EL (cell line): ENCODE measurements at regions not wholly inside any gene's neighbourhood (a gene's known extent, or its start where the extent isn't known, plus 50 kb on each side); places are given as distances from the start of the nearest gene placed in this dataset.
"Not testable (repeated sequence)": the region's sequence is repeated elsewhere in the genome, so short reads cannot be mapped to it uniquely, and the experiment has no call there.

Experiments
- DNase-seq: peaks from one replicate; pipeline ENCODE4 v3.0.0-alpha.2; 2016

- no peak for DNase-seq
Measured at GRCh38 chr6:139961190-139961589, 586.7 kb upstream of the CITED2 start.

GRCh38 chr6:139960671-139961070 lies 586.2 kb upstream of the CITED2 start:
- no peak for DNase-seq

- DNase-seq = no peak
Measured at GRCh38 chr6:139955366-139956155, 581.1 kb upstream of the CITED2 start.

DNA sequence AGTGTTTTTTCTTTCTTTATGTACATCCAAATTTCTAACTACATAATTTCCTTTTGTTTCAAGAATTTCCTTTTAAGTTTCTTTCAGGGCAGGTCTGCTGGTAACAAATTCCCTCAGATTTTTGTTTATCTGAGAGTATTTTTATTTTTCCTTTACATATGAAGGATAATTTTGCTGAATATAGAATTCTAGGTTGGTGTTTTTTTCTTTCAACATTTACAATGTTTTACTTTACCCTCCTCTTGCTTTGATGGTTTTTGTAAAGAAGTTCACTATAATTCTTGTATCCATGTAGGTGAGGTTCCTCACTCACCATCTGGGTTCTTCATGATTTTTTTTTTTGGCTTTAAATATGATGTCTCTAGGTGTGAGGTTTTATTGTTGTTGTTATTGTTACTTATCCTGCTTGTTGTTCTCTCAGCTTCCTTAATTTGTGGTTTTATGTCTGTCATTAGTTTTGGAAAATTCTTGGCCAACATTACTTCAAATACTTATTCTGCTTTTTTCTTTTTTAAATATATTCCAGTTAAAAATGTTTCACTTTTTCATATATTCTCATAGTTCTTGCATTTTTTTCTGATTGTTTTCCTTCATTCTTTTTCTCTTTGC lies 580.1 kb upstream of the CITED2 start:
- DNase-seq = no peak

DNA sequence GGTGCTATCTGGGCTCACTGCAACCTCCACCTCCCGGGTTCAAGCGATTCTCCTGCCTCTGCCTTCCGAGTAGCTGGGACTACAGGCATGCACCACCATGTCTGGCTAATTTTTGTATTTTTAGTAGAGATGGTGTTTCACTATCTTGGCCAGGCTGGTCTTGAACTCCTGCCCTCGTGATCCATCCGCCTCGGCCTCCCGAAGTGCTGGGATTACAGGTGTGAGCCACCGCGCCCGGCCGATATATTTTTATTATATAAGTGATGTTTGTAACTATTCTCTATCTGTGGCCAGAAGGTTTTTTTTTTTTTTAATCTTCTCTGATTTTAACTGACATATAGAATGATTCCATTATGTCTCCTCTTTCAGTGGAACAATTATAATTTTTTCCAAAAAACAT lies 579.3 kb upstream of the CITED2 start:
- not testable (repeated sequence) for DNase-seq

- no peak for DNase-seq
Measured at GRCh38 chr6:139951172-139951571, 576.7 kb upstream of the CITED2 start.

DNA sequence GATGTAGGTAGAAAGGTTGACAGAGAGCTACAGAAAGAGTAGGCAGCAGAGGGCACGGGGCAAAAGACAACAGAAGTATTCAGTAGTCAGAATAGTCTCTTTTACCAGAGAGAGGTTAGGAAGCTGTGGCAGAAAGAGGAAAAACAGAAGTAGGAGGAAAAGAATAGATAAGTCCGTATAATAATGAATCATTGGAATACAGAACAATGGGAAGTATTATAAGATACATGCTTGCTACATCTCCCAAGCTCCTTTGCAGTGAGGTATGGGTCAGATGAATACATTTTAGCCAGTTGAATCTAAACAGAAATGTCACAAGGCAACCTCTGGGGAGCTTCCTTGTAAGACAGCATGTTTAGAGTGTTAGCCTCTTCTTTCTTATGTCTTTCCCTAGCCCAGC lies 570.5 kb upstream of the CITED2 start:
- DNase-seq = no peak

- DNase-seq = peak; percentile 7
Measured at GRCh38 chr6:139944131-139944530, 569.7 kb upstream of the CITED2 start.

GRCh38 chr6:139943391-139943790 lies 568.9 kb upstream of the CITED2 start:
- peak; percentile 98 for DNase-seq

- no peak for DNase-seq
Measured at GRCh38 chr6:139942331-139942730, 567.9 kb upstream of the CITED2 start.

- DNase-seq = no peak
Measured at GRCh38 chr6:139941826-139942225, 567.4 kb upstream of the CITED2 start.

GRCh38 chr6:139940741-139941729 lies 566.6 kb upstream of the CITED2 start:
- DNase-seq = no peak

DNA sequence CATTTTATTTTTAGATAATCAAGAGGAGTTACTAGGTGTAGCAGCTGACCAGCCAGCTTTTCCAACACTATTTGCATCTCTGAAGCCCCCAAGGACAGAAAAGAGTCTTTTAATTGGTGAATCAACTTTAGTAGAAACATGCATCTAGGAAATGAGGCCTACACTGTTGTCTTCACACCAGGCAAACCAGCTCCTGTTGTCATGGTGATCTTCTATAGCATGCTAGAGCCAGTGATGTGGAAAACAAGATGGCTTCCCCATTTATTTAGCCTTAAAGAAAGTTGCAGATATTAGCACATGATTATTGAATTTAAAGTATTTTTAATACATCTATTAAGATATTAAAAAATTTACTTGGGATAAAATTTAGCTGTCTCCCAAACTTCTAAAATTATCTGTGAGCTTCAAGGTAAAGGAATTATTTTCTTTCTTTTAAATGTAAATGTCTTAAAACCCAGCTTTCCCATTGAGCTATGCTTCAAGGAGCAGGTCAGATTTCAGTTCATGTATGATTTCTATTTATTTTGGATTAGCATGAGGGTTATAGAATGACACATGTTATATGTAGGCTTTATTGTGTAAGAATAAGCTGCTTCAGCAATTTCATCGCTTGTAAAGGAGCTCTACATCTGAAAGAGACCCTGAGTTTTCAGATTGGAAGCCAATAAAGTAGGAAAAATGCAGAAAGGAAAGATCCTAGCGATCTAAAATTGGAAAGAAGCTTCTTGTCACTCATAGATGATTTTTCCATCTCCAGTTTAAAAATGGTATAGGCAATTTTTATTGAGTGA lies 564.9 kb upstream of the CITED2 start:
- no peak for DNase-seq

DNA sequence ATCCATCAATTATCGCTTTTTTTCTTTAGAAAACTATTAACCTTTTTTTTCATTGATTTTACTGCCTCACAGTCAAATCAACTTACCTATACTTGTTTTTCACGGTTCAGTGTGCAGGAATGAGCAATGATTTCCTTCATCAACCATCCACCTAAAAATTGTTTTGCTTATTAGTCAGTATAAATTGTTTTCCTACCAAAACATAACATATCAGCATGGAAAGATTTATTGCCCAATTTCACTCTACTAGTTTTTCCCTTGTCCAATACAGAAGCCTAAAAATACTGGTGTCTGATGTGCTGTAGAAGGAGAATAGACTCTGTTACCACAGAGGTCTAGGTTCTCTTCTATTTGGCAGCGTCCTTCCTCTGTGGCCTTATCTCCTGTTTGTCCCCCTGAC lies 558.2 kb upstream of the CITED2 start:
- no peak for DNase-seq

- DNase-seq = peak; percentile 4
Measured at GRCh38 chr6:139931747-139932146, 557.3 kb upstream of the CITED2 start.

DNA sequence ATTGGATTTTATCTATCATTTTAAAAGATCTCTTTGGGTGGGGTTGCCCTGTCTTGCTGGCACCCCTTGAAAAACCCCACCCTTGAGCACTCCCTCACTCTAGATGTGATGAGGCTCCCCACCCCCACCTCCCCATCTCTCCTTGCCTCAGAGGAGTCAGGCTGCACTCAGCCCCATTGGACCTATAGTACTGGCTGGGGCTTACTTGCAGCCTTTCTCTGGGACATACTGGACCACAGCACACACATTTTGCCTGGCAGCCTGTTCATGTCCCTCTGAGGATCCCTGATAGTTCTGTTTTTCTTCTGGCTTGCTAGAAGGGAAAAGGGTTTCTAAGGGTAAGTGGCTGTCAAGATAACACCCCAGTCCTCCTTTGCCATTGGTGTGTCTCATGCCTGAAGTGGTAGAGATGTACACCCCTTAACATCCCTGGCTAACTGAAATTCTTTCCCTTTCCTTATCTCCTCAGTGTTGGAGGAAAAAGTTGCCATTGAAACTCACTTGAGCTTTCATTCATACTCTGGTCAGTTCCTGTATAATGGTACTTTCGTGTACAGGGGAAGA lies 553.4 kb upstream of the CITED2 start:
- peak; percentile 6 for DNase-seq

GRCh38 chr6:139927236-139927635 lies 552.8 kb upstream of the CITED2 start:
- peak; percentile 77 for DNase-seq

- peak; percentile 52 for DNase-seq
Measured at GRCh38 chr6:139926711-139927110, 552.3 kb upstream of the CITED2 start.

- DNase-seq = peak; percentile 87
Measured at GRCh38 chr6:139925894-139926641, 551.6 kb upstream of the CITED2 start.

DNA sequence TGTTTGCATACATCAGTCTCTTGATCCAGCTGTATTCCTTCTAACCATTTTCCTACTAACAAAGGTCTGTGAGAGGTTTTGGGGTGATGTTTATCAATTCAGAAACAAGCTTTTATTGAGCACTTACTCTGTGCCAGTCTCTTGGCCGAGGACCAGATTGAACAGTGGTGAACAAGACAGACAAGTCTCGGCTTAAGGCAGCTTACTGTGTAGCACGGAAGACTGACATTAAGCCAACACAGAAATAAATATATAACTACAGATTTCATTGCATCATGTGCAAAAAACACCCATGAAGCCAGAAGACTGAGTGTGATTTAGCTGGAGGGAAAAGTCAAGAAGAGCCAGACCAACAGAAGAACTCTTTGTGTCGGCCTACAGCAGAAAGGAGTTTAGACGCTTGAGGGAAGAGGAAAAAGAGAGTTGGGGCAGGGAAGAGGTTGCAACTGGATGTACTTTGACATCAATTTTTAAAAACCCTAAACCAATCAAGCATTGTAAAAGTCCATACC lies 549.6 kb upstream of the CITED2 start:
- DNase-seq = no peak

DNA sequence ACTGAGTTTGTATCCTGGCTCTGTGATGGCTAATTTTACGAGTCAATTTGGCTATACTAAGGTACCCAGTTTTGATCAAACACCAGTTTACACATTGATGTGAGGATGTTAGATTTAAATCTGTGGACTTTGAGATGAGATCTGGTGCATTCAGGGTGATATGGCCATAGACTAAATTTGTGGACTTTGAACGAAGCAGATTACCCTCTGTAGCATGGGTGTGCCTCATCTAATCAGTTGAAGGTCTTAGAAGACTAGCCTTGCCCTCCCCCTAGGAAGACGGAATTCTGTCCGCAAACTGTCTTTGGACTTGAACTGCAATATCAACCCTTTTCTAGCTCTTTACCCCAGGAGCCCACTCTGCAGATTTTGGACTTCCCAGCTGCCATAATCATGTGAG lies 547.8 kb upstream of the CITED2 start:
- no peak for DNase-seq
